Tibial nerve (tissue), 4 donors: ENCODE measurements at regions not wholly inside any gene's neighbourhood (a gene's known extent, or its start where the extent isn't known, plus 50 kb on each side); places are given as distances from the start of the nearest gene placed in this dataset.
"Not testable (repeated sequence)": the region's sequence is repeated elsewhere in the genome, so short reads cannot be mapped to it uniquely, and the experiment has no call there.

Source experiments
- DNase-seq, 2 donors: peaks; one replicate each; pipeline ENCODE4 v3.0.0-alpha.2; 2019; ENCODE audit warnings: low spot score in 2 of 2
- H3K27ac ChIP-seq, 4 donors: fragments of 200-600 bp; sonication (generic) in 3 of 4; one replicate each; pipeline ENCODE4 v1.5.1; 2017 to 2019; ENCODE audit warnings: mild to moderate bottlenecking in 1 of 4
- H3K27me3 ChIP-seq, 2 donors: fragments of 200-600 bp; sonication (generic) in 1 of 2; one replicate each; pipeline versions ENCODE4 v1.5.1 to v1.6.0; 2017 to 2019
- H3K36me3 ChIP-seq, 3 donors: fragments of 200-600 bp; sonication (generic); one replicate each; pipeline ENCODE4 v1.5.1; 2018 to 2019
- H3K4me1 ChIP-seq, 4 donors: fragments of 200-600 bp; sonication (generic) in 3 of 4; one replicate each; pipeline ENCODE4 v1.5.1; 2017 to 2019
- H3K4me3 ChIP-seq, 4 donors: fragments of 200-600 bp; sonication (generic) in 3 of 4; one replicate each; pipeline ENCODE4 v1.5.1; 2017 to 2019; ENCODE audit warnings: mild to moderate bottlenecking in 1 of 4, moderate library complexity in 1 of 4
- H3K9me3 ChIP-seq, 4 donors: fragments of 200-600 bp; sonication (generic) in 3 of 4; one replicate each; pipeline ENCODE4 v1.5.1; 2017 to 2019
- EP300 ChIP-seq, 2 donors: sonication (generic); formaldehyde crosslinking; IDR thresholded peaks; one replicate each; pipeline ENCODE4 v1.6.1; 2017; ENCODE audit warnings: antibody characterized with exemption in 2 of 2, mild to moderate bottlenecking in 1 of 2
- POLR2A ChIP-seq, 2 donors: fragments of 450-650 bp; IDR thresholded peaks; one replicate each; pipeline ENCODE4 v1.6.1; 2017; ENCODE audit warnings: antibody characterized with exemption in 2 of 2, mild to moderate bottlenecking in 2 of 2, moderate library complexity in 2 of 2
- whole genome bisulfite sequencing, 2 donors: methylation state at CpG; one replicate each; pipeline ENCODE4 v1.1.5; 2018; 5-methylcytosine and 5-hydroxymethylcytosine counted together
- TF ChIP-seq, protein P1 (sequence below), 5 experiments: fragments of 200-600 bp in 3 of 5; fragments of 450-650 bp in 2 of 5; sonication (generic) in 3 of 5; IDR thresholded peaks; one replicate each; pipeline ENCODE4 v1.5.1; 2016 to 2019; ENCODE audit warnings: antibody characterized with exemption in 5 of 5, mild to moderate bottlenecking in 3 of 5, moderate library complexity in 2 of 5

- H3K27ac ChIP-seq = peak overlapping the region in 2 of 4 donors; percentile 22 to 28
- TF ChIP-seq POLR2A (IDR thresholded peaks at IDR 0.05) (no peak), EP300 (IDR thresholded peaks at IDR 0.05) (no peak)
- TF ChIP-seq, protein P1, sequence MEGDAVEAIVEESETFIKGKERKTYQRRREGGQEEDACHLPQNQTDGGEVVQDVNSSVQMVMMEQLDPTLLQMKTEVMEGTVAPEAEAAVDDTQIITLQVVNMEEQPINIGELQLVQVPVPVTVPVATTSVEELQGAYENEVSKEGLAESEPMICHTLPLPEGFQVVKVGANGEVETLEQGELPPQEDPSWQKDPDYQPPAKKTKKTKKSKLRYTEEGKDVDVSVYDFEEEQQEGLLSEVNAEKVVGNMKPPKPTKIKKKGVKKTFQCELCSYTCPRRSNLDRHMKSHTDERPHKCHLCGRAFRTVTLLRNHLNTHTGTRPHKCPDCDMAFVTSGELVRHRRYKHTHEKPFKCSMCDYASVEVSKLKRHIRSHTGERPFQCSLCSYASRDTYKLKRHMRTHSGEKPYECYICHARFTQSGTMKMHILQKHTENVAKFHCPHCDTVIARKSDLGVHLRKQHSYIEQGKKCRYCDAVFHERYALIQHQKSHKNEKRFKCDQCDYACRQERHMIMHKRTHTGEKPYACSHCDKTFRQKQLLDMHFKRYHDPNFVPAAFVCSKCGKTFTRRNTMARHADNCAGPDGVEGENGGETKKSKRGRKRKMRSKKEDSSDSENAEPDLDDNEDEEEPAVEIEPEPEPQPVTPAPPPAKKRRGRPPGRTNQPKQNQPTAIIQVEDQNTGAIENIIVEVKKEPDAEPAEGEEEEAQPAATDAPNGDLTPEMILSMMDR (IDR thresholded peaks at IDR 0.05) = no peak
- H3K4me1 ChIP-seq = peaks cover 0 to 9% (median 0%) of the 10 kb centered on the region in 4 donors
- H3K9me3 ChIP-seq = no peaks in the 10 kb centered on the region
- DNase-seq = peak; percentile 28 to 44
- H3K4me3 ChIP-seq = no peak overlapping the region
- WGBS, 2 donors = 23 to 27% methylated on average over 3 of the region's 3 CpGs
- no peaks in the 10 kb centered on the region for H3K27me3 ChIP-seq
- H3K36me3 ChIP-seq = no peaks in the 10 kb centered on the region
Measured at GRCh38 chr5:81825237-81825636, 74.3 kb upstream of the SSBP2 start.

DNA sequence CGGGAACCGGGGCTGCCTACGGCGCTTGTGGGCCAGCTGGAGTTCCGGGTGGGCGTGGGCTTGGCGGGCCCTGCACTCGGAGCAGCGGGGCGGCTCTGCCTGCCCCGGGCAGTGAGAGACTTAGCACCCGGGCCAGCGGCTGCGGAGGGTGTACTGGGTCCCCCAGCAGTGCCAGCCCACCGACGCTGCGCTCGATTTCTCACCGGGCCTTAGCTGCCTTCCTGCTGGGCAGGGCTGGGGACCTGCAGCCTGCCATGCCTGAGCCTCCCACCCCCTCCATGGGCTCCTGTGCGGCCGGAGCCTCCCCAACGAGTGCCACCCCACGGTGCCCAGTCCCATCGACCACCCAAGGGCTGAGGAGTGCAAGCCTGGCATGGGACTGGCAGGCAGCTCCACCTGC is 72.8 kb upstream of the SSBP2 start:
- H3K27me3 ChIP-seq, DNase-seq, H3K9me3 ChIP-seq, H3K4me1 ChIP-seq, H3K4me3 ChIP-seq, H3K27ac ChIP-seq, H3K36me3 ChIP-seq: not testable (repeated sequence)
- WGBS, 2 donors = 98% methylated on average over 10 of the region's 24 CpGs; no CpG with 5 or more reads in 1 of the 2 donors

- Histone ChIP-seq H3K36me3 (no peaks in the 10 kb centered on the region), H3K27ac (no peak overlapping the region), H3K4me1 (peaks cover 0 to 9% (median 0%) of the 10 kb centered on the region in 4 donors), H3K9me3 (no peaks in the 10 kb centered on the region), H3K27me3 (no peaks in the 10 kb centered on the region), H3K4me3 (no peak overlapping the region)
- WGBS, 2 donors = 80 to 98% methylated on average over 2 of the region's 2 CpGs
- TF ChIP-seq EP300 (IDR thresholded peaks at IDR 0.05) (no peak), POLR2A (IDR thresholded peaks at IDR 0.05) (no peak)
- TF ChIP-seq, protein P1 (IDR thresholded peaks at IDR 0.05) = no peak
- no peak for DNase-seq
Measured at GRCh38 chr5:81820863-81821262, 70.0 kb upstream of the SSBP2 start.

DNA sequence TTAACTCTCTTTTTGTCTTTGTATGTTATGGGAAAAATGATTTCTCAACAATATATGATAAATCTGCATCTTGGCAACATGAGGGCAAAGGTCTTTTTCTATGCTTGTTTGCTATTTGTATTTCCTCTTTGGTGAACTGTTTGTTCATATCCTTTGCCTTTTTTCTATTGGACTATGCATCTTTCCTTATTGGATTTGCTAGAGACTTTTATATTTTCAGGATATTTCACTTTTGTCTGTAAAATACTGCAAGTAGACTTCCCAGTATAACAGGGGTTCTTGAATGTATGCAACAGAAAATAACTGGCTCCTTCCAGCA is 69.4 kb upstream of the SSBP2 start:
- H3K9me3 ChIP-seq = no peaks in the 10 kb centered on the region
- no peaks in the 10 kb centered on the region for H3K36me3 ChIP-seq
- H3K27me3 ChIP-seq = no peaks in the 10 kb centered on the region
- TF ChIP-seq EP300 (IDR thresholded peaks at IDR 0.05) = no peak
- TF ChIP-seq, protein P1 (IDR thresholded peaks at IDR 0.05) = no peak
- no peak for TF ChIP-seq POLR2A (IDR thresholded peaks at IDR 0.05)
- no peak overlapping the region for H3K27ac ChIP-seq
- DNase-seq = no peak
- H3K4me3 ChIP-seq = no peak overlapping the region
- H3K4me1 ChIP-seq = peaks cover 0 to 3% (median 0%) of the 10 kb centered on the region in 4 donors

DNA sequence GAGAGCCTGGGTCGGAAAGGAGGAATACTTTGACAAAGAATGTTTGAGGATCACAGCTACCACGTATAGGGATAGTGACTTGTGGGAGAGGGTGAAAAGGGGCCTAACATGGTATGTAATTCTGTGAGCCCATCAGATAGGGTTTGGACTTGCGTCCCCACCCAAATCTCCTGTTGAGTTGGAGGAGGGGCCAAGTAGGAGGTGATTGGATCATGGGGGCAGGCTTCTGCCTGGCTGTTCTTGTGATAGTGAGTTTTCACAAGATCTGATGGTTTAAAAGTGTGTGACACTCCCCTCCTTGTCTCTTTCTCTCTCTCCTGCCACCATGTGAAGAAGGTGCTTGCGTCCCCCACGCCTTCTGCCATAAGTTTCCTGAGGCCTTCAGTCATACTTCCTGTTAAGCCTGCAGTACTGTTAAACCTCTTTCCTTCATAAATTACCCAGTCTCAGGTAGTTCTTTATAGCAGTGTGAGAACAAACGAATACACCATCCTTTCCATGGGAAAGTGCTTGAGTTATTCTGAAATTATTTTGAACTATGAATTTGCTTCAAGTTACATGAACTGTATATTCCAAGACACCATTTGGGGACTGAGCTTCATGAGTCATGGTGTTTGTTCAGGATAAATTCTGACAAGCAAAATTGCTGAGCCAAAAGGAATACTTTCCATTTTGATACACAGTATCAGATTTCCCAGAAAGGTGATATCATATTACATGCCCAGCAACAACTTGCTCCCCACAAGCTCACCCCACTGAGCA is 68.8 kb upstream of the SSBP2 start:
- no peaks in the 10 kb centered on the region for H3K9me3 ChIP-seq
- WGBS, 2 donors = 82 to 86% methylated on average over 6 of the region's 6 CpGs
- H3K27me3 ChIP-seq = no peaks in the 10 kb centered on the region
- H3K4me1 ChIP-seq = no peaks in the 10 kb centered on the region
- no peak overlapping the region for H3K27ac ChIP-seq
- TF ChIP-seq POLR2A (IDR thresholded peaks at IDR 0.05) (no peak), EP300 (IDR thresholded peaks at IDR 0.05) (no peak)
- TF ChIP-seq, protein P1 (IDR thresholded peaks at IDR 0.05) = no peak
- no peaks in the 10 kb centered on the region for H3K36me3 ChIP-seq
- DNase-seq = no peak
- H3K4me3 ChIP-seq = no peak overlapping the region

GRCh38 chr5:81817980-81818379 is 67.1 kb upstream of the SSBP2 start:
- Histone ChIP-seq H3K36me3 (no peaks in the 10 kb centered on the region), H3K4me3 (no peak overlapping the region), H3K4me1 (no peaks in the 10 kb centered on the region), H3K27ac (no peak overlapping the region), H3K9me3 (no peaks in the 10 kb centered on the region), H3K27me3 (no peaks in the 10 kb centered on the region)
- 68 to 74% methylated on average over 5 of the region's 5 CpGs for whole genome bisulfite sequencing, 2 donors
- TF ChIP-seq, protein P1 (IDR thresholded peaks at IDR 0.05) = no peak
- TF ChIP-seq POLR2A (IDR thresholded peaks at IDR 0.05) = no peak
- TF ChIP-seq EP300 (IDR thresholded peaks at IDR 0.05) = no peak
- no peak for DNase-seq
